Peyer's patch (tissue), 4 donors: ENCODE measurements at regions not wholly inside any gene's neighbourhood (a gene's known extent, or its start where the extent isn't known, plus 50 kb on each side); places are given as distances from the start of the nearest gene placed in this dataset.

ENCODE experiments used
- POLR2A ChIP-seq, 2 donors: fragments of 450-650 bp; IDR thresholded peaks; one replicate each; pipeline ENCODE4 v1.5.1; 2017; ENCODE audit warnings: antibody characterized with exemption in 2 of 2, mild to moderate bottlenecking in 2 of 2, moderate library complexity in 2 of 2
- TF ChIP-seq, protein P1 (sequence below), 6 experiments: fragments of 450-650 bp in 4 of 6; fragments of 200-600 bp in 2 of 6; sonication (generic) in 1 of 6; IDR thresholded peaks; one replicate each; pipeline ENCODE4 v1.5.1; 2017 to 2019; ENCODE audit warnings: antibody characterized with exemption in 6 of 6, mild to moderate bottlenecking in 3 of 6, moderate library complexity in 1 of 6

- TF ChIP-seq, protein P1, sequence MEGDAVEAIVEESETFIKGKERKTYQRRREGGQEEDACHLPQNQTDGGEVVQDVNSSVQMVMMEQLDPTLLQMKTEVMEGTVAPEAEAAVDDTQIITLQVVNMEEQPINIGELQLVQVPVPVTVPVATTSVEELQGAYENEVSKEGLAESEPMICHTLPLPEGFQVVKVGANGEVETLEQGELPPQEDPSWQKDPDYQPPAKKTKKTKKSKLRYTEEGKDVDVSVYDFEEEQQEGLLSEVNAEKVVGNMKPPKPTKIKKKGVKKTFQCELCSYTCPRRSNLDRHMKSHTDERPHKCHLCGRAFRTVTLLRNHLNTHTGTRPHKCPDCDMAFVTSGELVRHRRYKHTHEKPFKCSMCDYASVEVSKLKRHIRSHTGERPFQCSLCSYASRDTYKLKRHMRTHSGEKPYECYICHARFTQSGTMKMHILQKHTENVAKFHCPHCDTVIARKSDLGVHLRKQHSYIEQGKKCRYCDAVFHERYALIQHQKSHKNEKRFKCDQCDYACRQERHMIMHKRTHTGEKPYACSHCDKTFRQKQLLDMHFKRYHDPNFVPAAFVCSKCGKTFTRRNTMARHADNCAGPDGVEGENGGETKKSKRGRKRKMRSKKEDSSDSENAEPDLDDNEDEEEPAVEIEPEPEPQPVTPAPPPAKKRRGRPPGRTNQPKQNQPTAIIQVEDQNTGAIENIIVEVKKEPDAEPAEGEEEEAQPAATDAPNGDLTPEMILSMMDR (IDR thresholded peaks at IDR 0.05): no peak
- TF ChIP-seq POLR2A (IDR thresholded peaks at IDR 0.05): no peak
Measured at GRCh38 chr10:3472287-3473051, 299.9 kb upstream of the PITRM1 start.
